LNCAP (cell line): ENCODE measurements at regions not wholly inside any gene's neighbourhood (a gene's known extent, or its start where the extent isn't known, plus 50 kb on each side); places are given as distances from the start of the nearest gene placed in this dataset.

ENCODE experiments used
- TF ChIP-seq, protein P1 (sequence below): fragments of 450-650 bp; IDR thresholded peaks from 2 replicates; pipeline ENCODE4 v1.5.1; 2017; ENCODE audit warnings: mild to moderate bottlenecking

GRCh38 chr2:18648161-18648560 lies 58.8 kb upstream of the NT5C1B start:
- TF ChIP-seq, protein P1, sequence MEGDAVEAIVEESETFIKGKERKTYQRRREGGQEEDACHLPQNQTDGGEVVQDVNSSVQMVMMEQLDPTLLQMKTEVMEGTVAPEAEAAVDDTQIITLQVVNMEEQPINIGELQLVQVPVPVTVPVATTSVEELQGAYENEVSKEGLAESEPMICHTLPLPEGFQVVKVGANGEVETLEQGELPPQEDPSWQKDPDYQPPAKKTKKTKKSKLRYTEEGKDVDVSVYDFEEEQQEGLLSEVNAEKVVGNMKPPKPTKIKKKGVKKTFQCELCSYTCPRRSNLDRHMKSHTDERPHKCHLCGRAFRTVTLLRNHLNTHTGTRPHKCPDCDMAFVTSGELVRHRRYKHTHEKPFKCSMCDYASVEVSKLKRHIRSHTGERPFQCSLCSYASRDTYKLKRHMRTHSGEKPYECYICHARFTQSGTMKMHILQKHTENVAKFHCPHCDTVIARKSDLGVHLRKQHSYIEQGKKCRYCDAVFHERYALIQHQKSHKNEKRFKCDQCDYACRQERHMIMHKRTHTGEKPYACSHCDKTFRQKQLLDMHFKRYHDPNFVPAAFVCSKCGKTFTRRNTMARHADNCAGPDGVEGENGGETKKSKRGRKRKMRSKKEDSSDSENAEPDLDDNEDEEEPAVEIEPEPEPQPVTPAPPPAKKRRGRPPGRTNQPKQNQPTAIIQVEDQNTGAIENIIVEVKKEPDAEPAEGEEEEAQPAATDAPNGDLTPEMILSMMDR, result no peak

- TF ChIP-seq, protein P1, result no peak
These were observed 58.4 kb upstream of the NT5C1B start for GRCh38 chr2:18647731-18648130.

DNA sequence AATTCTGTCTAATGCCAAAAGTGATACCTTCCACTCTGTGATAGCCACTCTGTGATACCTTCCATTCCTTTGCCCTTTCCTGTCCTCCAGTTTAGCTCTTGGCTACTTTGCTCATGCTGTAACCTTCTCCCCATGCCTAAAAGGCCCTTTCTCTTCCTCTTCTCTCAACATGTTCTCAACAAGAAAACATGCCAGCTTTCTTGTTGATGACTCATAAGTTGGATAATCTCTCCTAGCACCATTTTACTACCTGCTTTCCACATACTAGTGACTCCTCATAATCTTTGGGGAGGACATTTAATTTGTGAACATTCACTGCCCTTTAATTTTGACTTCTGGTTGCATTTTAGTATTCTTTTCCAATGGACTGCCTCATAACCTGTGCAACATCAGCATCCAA lies 55.9 kb upstream of the NT5C1B start:
- TF ChIP-seq, protein P1, result no peak

GRCh38 chr2:18644115-18644462 lies 54.7 kb upstream of the NT5C1B start:
- TF ChIP-seq, protein P1, result no peak

- TF ChIP-seq, protein P1, result no peak
These were observed 54.2 kb upstream of the NT5C1B start for GRCh38 chr2:18643326-18644114.

- TF ChIP-seq, protein P1, result no peak
These were observed 52.5 kb upstream of the NT5C1B start for GRCh38 chr2:18641823-18642222.

GRCh38 chr2:18639756-18640453 lies 50.5 kb upstream of the NT5C1B start:
- TF ChIP-seq, protein P1, result no peak
